ENCODE measurements at regions not wholly inside any gene's neighbourhood (a gene's known extent, or its start where the extent isn't known, plus 50 kb on each side); places are given as distances from the start of the nearest gene placed in this dataset.

DNA sequence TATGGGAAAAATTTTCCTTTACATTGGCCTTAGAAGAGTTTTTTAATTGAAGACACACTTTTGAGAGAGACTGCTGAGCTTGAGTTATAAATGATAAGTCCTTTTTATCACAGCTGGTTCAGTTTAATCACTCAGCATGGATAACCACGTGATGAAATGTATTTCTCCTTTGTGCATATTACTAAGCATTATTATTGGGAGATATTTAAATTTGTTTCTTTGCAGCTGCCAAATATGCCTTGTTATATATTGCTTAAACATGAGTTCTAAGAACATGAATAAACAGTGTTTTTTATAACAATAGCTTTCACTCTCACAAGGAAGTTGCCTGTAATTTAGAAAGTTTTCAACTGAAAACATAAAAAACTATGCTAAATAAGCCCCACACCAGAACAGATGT lies 293.5 kb upstream of the LRFN5 start:
- Histone ChIP-seq H3K4me3 (ENCODE audit: low read depth in 1 of 3, low read length in 3 of 3) (no peak overlapping the region), H3K27ac (ENCODE audit: low read depth in 1 of 2, low read length in 2 of 2) (no peak overlapping the region), H3K36me3 (ENCODE audit: control insufficient read depth in 4 of 4, insufficient read depth in 3 of 4, low read depth in 1 of 4, low read length in 3 of 4) (no peaks in the 10 kb centered on the region), H3K4me1 (ENCODE audit: control insufficient read depth in 4 of 4, insufficient read depth in 4 of 4, low read length in 3 of 4) (no peaks in the 10 kb centered on the region), H3K9ac (ENCODE audit: low read depth in 1 of 2, low read length in 2 of 2) (no peak overlapping the region), H3K27me3 (ENCODE audit: control insufficient read depth in 4 of 4, insufficient read depth in 4 of 4, low read length in 3 of 4) (peaks cover 0 to 2% (median 0%) of the 10 kb centered on the region in 4 donors), H3K9me3 (ENCODE audit: control insufficient read depth in 4 of 4, low read length in 3 of 4) (peaks cover 0 to 1% (median 0%) of the 10 kb centered on the region in 4 donors)
- no peak for DNase-seq (ENCODE audit: low spot score)
- 23% methylated on average over 1 of the region's 1 CpG for WGBS
- TF ChIP-seq HNF4A (conservative IDR thresholded peaks at IDR 0.05), result no peak
- TF ChIP-seq, protein P1, sequence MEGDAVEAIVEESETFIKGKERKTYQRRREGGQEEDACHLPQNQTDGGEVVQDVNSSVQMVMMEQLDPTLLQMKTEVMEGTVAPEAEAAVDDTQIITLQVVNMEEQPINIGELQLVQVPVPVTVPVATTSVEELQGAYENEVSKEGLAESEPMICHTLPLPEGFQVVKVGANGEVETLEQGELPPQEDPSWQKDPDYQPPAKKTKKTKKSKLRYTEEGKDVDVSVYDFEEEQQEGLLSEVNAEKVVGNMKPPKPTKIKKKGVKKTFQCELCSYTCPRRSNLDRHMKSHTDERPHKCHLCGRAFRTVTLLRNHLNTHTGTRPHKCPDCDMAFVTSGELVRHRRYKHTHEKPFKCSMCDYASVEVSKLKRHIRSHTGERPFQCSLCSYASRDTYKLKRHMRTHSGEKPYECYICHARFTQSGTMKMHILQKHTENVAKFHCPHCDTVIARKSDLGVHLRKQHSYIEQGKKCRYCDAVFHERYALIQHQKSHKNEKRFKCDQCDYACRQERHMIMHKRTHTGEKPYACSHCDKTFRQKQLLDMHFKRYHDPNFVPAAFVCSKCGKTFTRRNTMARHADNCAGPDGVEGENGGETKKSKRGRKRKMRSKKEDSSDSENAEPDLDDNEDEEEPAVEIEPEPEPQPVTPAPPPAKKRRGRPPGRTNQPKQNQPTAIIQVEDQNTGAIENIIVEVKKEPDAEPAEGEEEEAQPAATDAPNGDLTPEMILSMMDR (IDR thresholded peaks at IDR 0.05; ENCODE audit: low read depth, low read length, missing input control), result no peak
- TF ChIP-seq, protein P2, sequence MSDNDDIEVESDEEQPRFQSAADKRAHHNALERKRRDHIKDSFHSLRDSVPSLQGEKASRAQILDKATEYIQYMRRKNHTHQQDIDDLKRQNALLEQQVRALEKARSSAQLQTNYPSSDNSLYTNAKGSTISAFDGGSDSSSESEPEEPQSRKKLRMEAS (IDR thresholded peaks at IDR 0.05), result no peak

DNA sequence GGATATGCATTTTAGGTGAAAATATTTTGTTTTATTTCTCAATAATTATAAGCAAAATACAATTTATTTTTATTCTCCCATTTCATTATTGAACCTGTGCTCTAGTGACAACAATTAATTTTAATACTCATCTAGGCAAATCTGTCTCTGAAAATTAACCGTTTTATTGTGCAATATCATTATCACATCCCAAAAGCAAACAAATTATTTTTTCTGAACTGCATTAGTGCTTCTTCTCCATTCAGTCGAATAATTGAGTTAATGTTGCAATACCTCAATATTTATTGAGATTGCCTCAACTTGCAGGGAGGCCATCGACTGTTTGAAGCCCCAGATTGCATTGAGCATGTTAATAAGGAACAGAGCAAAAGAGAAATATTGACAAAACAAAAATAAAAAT lies 303.2 kb upstream of the LRFN5 start:
- WGBS, result 29% methylated on average over 3 of the region's 3 CpGs
- TF ChIP-seq, protein P1 (IDR thresholded peaks at IDR 0.05; ENCODE audit: low read depth, low read length, missing input control), result no peak
- TF ChIP-seq, protein P2 (IDR thresholded peaks at IDR 0.05), result no peak
- TF ChIP-seq FOXA2 (IDR thresholded peaks at IDR 0.05), result no peak
- TF ChIP-seq NR2F2 (IDR thresholded peaks at IDR 0.05), result no peak
- no peak for TF ChIP-seq FOXA1 (IDR thresholded peaks at IDR 0.05)
- TF ChIP-seq TAF1 (conservative IDR thresholded peaks at IDR 0.05), result no peak
- H3K9me3 ChIP-seq (ENCODE audit: control insufficient read depth in 4 of 4, low read length in 3 of 4), result no peaks in the 10 kb centered on the region
- no peak overlapping the region for H3K27ac ChIP-seq (ENCODE audit: low read depth in 1 of 2, low read length in 2 of 2)
- H3K4me1 ChIP-seq (ENCODE audit: control insufficient read depth in 4 of 4, insufficient read depth in 4 of 4, low read length in 3 of 4), result no peaks in the 10 kb centered on the region
- no peak for DNase-seq (ENCODE audit: low spot score)
- no peak overlapping the region for H3K9ac ChIP-seq (ENCODE audit: low read depth in 1 of 2, low read length in 2 of 2)
- H3K36me3 ChIP-seq (ENCODE audit: control insufficient read depth in 4 of 4, insufficient read depth in 3 of 4, low read depth in 1 of 4, low read length in 3 of 4), result no peaks in the 10 kb centered on the region
- no peaks in the 10 kb centered on the region for H3K27me3 ChIP-seq (ENCODE audit: control insufficient read depth in 4 of 4, insufficient read depth in 4 of 4, low read length in 3 of 4)
- H3K4me3 ChIP-seq (ENCODE audit: low read depth in 1 of 3, low read length in 3 of 3), result no peak overlapping the region

DNA sequence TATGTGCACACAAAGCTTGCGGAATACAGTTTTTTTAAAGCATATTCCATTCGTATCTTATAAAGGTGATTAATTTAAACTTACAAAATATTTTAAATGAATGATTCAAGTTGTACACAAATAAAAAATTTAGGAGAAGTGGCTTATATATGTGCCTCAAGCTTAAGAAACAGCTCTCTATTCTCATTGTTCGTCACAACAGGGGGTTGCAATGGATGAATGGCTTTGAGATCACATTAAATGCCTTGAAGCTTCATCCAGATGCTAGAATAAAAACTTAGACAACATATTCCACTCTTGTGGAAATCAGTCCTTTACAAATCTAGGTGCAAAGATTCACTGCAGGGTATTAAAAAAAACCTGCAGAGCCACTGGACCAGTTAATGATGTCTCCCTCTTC lies 303.9 kb upstream of the LRFN5 start:
- no peaks in the 10 kb centered on the region for H3K36me3 ChIP-seq (ENCODE audit: control insufficient read depth in 4 of 4, insufficient read depth in 3 of 4, low read depth in 1 of 4, low read length in 3 of 4)
- TF ChIP-seq HNF4G (IDR thresholded peaks at IDR 0.05), result no peak
- H3K9ac ChIP-seq (ENCODE audit: low read depth in 1 of 2, low read length in 2 of 2), result no peak overlapping the region
- H3K27me3 ChIP-seq (ENCODE audit: control insufficient read depth in 4 of 4, insufficient read depth in 4 of 4, low read length in 3 of 4), result no peaks in the 10 kb centered on the region
- no peaks in the 10 kb centered on the region for H3K4me1 ChIP-seq (ENCODE audit: control insufficient read depth in 4 of 4, insufficient read depth in 4 of 4, low read length in 3 of 4)
- WGBS, result 85% methylated on average over 3 of the region's 3 CpGs
- H3K27ac ChIP-seq (ENCODE audit: low read depth in 1 of 2, low read length in 2 of 2), result no peak overlapping the region
- no peaks in the 10 kb centered on the region for H3K9me3 ChIP-seq (ENCODE audit: control insufficient read depth in 4 of 4, low read length in 3 of 4)
- DNase-seq (ENCODE audit: low spot score), result no peak
- no peak overlapping the region for H3K4me3 ChIP-seq (ENCODE audit: low read depth in 1 of 3, low read length in 3 of 3)

DNA sequence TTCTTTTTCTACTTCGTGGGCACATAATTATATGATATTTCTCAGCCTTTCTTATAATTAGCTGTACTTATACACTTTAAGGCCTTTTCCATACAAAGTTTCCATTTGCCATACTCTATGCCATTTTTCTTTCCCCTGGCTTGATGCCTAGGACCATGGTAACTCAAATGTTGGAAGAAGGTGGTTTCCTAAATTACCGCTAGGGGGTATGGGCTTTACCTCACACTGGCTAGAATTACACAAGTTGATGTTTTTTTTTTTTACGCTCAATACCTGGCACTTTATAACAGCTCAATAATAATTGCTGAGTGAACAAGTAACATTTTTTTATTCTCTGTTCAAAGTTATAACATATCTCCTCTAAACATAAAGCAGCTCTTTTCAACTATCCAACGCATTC lies 306.8 kb upstream of the LRFN5 start:
- no peaks in the 10 kb centered on the region for H3K36me3 ChIP-seq (ENCODE audit: control insufficient read depth in 4 of 4, insufficient read depth in 3 of 4, low read depth in 1 of 4, low read length in 3 of 4)
- no peak overlapping the region for H3K4me3 ChIP-seq (ENCODE audit: low read depth in 1 of 3, low read length in 3 of 3)
- DNase-seq (ENCODE audit: low spot score), result no peak
- no peaks in the 10 kb centered on the region for H3K9me3 ChIP-seq (ENCODE audit: control insufficient read depth in 4 of 4, low read length in 3 of 4)
- H3K27me3 ChIP-seq (ENCODE audit: control insufficient read depth in 4 of 4, insufficient read depth in 4 of 4, low read length in 3 of 4), result no peaks in the 10 kb centered on the region
- H3K9ac ChIP-seq (ENCODE audit: low read depth in 1 of 2, low read length in 2 of 2), result no peak overlapping the region
- no peak overlapping the region for H3K27ac ChIP-seq (ENCODE audit: low read depth in 1 of 2, low read length in 2 of 2)
- 69% methylated on average over 4 of the region's 4 CpGs for WGBS
- H3K4me1 ChIP-seq (ENCODE audit: control insufficient read depth in 4 of 4, insufficient read depth in 4 of 4, low read length in 3 of 4), result no peaks in the 10 kb centered on the region
- TF ChIP-seq YY1 (IDR thresholded peaks at IDR 0.05) (no peak), EGR1 (IDR thresholded peaks at IDR 0.05; ENCODE audit: low read depth in 2 of 2) (no peak), GABPA (IDR thresholded peaks at IDR 0.05 in 1 of 2, conservative IDR thresholded peaks at IDR 0.05 in 1 of 2) (no peak), HNF4A (conservative IDR thresholded peaks at IDR 0.05) (no peak), RXRA (IDR thresholded peaks at IDR 0.05) (no peak), NR2F2 (IDR thresholded peaks at IDR 0.05) (no peak), FOXA2 (IDR thresholded peaks at IDR 0.05) (no peak), HNF4G (IDR thresholded peaks at IDR 0.05) (no peak), RAD21 (IDR thresholded peaks at IDR 0.05) (no peak), FOXA1 (IDR thresholded peaks at IDR 0.05) (no peak)
- TF ChIP-seq, protein P2 (IDR thresholded peaks at IDR 0.05), result no peak
- TF ChIP-seq, protein P1 (IDR thresholded peaks at IDR 0.05; ENCODE audit: low read depth, low read length, missing input control), result no peak
